HL-60 (cell line): ENCODE measurements at regions not wholly inside any gene's neighbourhood (a gene's known extent, or its start where the extent isn't known, plus 50 kb on each side); places are given as distances from the start of the nearest gene placed in this dataset.

Experiments used
- DNase-seq, 2 experiments: peaks; one replicate each; pipeline ENCODE4 v3.0.0-alpha.2; 2010 to 2020; ENCODE audit warnings: low read depth in 1 of 2, low spot score in 1 of 2
- H3K27ac ChIP-seq: fragments of 250-450 bp; sonication (Bioruptor Pico); replicated peaks from 2 replicates; pipeline ENCODE4 v1.5.1; 2020; ENCODE audit warnings: mild to moderate bottlenecking, moderate library complexity
- H3K27me3 ChIP-seq: fragments of 250-450 bp; sonication (Bioruptor Pico); 2 replicates; pipeline ENCODE4 v1.5.1; 2021; ENCODE audit warnings: mild to moderate bottlenecking, moderate library complexity; ENCODE audit not compliant: insufficient read depth, poor library complexity, severe bottlenecking
- H3K4me3 ChIP-seq: replicated peaks from 2 replicates; pipeline ENCODE4 v1.5.1; 2011; ENCODE audit warnings: mild to moderate bottlenecking, control low read depth, low read length; ENCODE audit not compliant: insufficient read depth
- CTCF ChIP-seq: IDR thresholded peaks from one replicate; pipeline ENCODE4 v1.5.1; 2011; ENCODE audit warnings: low read length, control low read depth, inconsistent platforms; ENCODE audit not compliant: insufficient read depth
- GABPA ChIP-seq: IDR thresholded peaks from 2 replicates; pipeline ENCODE4 v1.6.1; 2012; ENCODE audit warnings: low read depth
- POLR2AphosphoS5 ChIP-seq: IDR thresholded peaks from 2 replicates; pipeline ENCODE4 v1.6.1; 2012; ENCODE audit warnings: low read depth
- REST ChIP-seq: IDR thresholded peaks from 2 replicates; pipeline ENCODE4 v1.6.1; 2012; ENCODE audit warnings: low read depth; ENCODE audit not compliant: insufficient replicate concordance
- SPI1 ChIP-seq: IDR thresholded peaks from 2 replicates; pipeline ENCODE4 v1.6.1; 2012; ENCODE audit warnings: low read depth, mild to moderate bottlenecking, borderline replicate concordance

- no peak for TF ChIP-seq POLR2AphosphoS5
- no peak for TF ChIP-seq REST
- TF ChIP-seq GABPA, result no peak
- no peak for TF ChIP-seq CTCF
- no peak for TF ChIP-seq SPI1
- H3K27ac ChIP-seq, result no peak overlapping the region
Observed at GRCh38 chr13:44747179-44747578, 171.0 kb upstream of the TSC22D1 start.

DNA sequence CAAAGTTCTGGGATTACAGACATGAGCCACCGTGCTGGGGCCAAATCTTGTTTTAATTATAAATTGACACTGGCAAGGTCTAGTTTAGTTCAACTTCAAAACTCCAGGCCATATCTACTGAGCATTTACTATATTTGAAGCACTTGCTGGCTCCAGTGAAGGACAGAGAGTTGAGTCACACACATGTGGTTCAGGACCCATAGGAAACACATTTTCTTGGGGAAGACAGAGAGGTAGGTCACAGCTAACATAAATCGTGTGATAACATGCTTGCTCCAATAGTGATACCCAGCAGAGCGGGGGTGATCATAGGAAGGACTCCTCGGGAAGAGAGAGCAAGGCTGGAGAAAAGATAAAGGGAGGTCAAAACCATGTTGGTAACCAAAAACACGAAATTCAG, 170.6 kb upstream of the TSC22D1 start:
- Histone ChIP-seq H3K27me3 (no peaks in the 10 kb centered on the region), H3K27ac (no peak overlapping the region), H3K4me3 (no peak overlapping the region)
- no peak for TF ChIP-seq GABPA
- TF ChIP-seq CTCF, result no peak
- no peak for TF ChIP-seq POLR2AphosphoS5
- no peak for TF ChIP-seq REST
- no peak for TF ChIP-seq SPI1
- no peak for DNase-seq

More at GRCh38 chr13:44747179-44747578, 171.0 kb upstream of the TSC22D1 start:
- Histone ChIP-seq H3K27me3 (no peaks in the 10 kb centered on the region), H3K4me3 (no peak overlapping the region)
- no peak for DNase-seq

DNA sequence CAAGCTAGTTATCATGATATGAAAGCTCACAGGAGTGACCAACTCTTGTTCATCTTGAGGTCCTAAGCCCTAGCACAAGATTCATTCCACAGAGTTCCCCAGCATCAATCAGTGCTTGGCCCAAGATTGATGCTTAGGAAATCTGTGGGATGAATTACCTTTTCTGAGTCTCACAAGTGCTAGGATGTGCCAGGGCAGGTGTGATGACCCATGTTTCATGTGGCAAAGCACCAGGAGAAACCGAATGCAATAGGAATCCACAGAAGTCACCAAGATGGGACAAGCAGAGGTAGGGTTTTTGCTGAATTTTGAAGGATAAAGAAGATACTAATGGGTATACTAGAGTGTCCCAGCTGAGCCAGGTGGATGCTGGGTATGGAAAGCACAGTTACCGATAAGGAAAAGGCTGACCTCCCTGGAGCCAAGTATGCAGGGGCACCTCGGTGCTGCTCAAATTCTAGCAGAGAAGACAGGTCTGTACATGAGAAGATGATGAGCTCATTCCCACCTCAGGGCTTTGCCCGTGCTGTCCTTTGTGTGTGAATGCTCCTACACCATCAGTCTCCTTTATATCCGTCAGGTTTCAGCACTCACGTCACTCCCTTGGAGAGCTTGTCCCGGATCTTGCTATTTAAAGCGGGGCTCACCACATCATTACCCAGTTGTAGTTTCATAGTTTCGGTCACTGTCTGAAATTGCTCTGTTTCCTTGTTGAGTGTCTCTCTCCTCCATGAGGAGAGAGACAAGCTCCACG, 168.9 kb upstream of the TSC22D1 start:
- Histone ChIP-seq H3K27me3 (no peaks in the 10 kb centered on the region), H3K27ac (no peak overlapping the region), H3K4me3 (no peak overlapping the region)
- DNase-seq, result no peak
- no peak for TF ChIP-seq REST
- no peak for TF ChIP-seq POLR2AphosphoS5
- no peak for TF ChIP-seq GABPA
- TF ChIP-seq CTCF, result no peak
- TF ChIP-seq SPI1, result no peak
